Ishikawa (cell line): ENCODE measurements at regions not wholly inside any gene's neighbourhood (a gene's known extent, or its start where the extent isn't known, plus 50 kb on each side); places are given as distances from the start of the nearest gene placed in this dataset.

ENCODE experiments used
- CREB1 ChIP-seq: IDR thresholded peaks from 2 replicates; pipeline ENCODE4 v1.6.1; 2012; ENCODE audit warnings: low read depth
- YY1 ChIP-seq: IDR thresholded peaks from 2 replicates; pipeline ENCODE4 v1.6.1; 2012; ENCODE audit warnings: low read depth

GRCh38 chr22:47535681-47536080, 773.2 kb downstream of the TBC1D22A start:
- TF ChIP-seq CREB1 (no peak), YY1 (no peak)
